IPS DF 4.7 (cell line): ENCODE measurements at regions not wholly inside any gene's neighbourhood (a gene's known extent, or its start where the extent isn't known, plus 50 kb on each side); places are given as distances from the start of the nearest gene placed in this dataset.

Experiments
- DNase-seq: peaks from one replicate; pipeline ENCODE4 v3.0.0-alpha.2; 2013; ENCODE audit warnings: low spot score; ENCODE audit errors: extremely low read depth

DNA sequence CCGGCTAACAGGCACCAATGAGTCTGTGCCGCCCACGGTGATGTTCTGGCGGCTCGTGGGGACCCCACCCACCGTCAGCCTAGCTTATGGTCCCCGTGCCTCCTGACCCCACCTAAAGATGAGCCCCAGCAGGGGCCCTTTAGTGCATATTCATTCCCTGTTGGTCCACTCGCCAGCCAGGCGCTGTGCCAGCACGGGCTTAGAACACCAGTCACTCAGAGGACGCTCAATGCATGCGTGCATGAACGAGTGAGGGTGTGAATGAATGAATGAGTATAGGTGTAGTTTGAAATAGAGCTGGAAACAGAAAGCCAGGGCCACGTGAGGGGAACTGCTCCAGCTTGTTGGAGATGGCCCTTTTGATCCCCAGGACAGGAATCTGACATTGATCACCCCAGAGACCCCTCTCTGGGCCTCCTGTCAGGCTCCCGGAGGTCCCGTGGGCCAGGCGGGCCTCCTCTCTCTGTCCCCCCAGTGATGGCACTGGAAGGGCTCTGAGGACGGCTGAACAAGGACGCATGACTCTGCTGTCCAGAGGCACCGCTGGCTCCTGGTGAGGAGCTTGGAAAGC, 193.9 kb upstream of the C14orf180 start:
- DNase-seq: no peak

DNA sequence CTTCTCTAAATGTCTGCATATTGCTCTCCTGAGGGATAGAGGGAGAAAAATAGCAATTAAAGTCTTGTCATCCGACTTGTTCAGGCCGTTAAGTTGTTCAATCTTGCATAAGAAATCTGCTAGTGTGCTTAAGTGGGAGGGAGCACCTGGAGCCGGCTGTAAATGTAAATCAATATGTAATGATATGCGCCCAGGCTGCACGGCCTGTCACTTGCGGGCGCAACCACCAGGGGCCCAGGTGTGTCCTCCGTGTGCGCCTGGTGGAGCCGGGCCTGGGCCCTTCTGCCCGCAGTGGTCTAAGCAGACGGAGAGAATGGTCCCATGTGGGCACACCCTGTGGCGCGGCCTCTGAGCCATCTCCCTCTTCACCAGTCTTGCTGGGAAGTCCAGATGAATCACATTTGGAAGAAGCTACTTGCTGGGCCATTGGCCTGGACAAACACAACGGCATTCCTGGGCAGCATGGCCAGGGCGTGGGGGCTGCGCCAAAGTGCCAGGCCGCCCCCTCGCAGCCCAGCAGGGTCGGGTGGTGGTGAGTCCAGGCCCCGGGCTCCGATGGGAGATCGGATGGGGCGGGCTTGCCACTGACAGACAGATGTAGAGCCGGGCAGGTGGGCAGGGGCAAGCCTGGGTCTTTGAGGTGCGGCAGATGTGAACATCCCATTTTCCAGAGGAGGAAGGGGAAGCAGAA, 193.3 kb upstream of the C14orf180 start:
- no peak for DNase-seq

DNA sequence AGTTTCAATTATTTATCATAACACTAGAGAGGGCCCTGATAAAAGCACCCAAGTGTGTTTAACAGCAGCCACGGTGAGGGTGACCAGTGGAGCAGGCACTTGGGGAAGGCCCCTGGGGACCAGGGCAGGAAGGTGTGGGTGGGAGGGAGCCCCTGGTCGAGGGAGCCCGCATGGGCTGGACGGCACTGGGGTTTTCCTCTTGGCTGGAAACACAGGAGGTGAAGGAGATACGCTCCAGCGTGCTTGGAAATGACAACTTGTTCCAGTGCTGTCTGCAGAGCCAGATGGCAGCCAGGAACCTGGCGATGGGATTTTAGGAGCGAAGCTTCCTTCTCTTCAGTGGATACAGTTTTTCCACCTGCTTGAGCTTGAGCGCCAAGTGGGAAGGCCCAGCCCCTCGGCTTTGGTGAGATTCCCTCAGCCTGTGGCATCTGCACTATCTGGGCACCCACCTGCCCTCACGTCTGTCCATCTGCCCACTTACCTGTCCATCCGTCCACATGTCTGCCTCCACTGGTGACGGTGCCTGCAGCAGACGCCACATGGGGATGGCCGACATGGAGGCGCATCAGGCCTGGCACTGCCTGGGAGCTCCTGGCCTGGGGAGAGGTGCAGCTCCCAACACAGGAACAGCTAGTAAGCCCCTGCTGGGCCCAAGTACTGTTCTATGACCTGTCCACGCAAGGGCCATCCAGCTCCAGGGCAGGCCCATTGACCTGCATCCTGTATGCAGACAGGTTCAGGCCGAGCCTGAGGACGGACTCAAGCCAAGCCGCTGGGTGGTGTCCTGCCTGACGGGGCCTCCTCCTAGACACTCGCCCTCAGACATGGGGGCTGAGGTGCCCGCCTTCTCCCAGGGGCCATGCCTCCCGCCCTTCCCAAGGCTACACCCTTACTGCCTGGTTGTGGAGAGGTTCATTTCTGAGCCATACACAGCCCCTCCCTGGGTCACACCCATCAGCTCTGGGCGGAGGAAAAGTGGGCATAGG, 192.2 kb upstream of the C14orf180 start:
- DNase-seq: no peak

DNA sequence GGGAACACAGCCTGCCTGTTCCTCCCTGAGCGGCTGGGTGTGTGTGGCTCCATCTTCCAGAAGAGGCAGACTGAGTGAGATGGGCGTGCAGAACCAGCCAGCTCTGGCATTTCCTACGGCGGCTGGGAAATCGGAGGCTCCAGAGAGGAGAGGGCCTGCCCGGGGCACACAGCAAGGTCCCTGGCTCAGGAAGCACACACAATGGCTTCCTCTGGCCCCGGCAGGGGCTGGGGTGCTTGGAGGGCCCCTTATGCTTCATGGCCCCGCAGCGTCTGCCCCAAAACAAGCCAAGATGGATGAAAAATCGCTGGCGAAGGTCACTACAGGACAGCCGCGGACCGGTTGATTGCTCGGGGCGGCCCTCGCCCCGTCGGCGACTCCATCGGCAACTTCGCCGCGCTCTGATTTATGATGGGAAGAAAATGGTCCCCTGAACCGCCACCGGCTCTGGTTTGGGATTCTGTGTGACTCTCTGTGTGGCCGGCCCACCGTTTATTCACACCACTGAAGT, 191.5 kb upstream of the C14orf180 start:
- no peak for DNase-seq

DNA sequence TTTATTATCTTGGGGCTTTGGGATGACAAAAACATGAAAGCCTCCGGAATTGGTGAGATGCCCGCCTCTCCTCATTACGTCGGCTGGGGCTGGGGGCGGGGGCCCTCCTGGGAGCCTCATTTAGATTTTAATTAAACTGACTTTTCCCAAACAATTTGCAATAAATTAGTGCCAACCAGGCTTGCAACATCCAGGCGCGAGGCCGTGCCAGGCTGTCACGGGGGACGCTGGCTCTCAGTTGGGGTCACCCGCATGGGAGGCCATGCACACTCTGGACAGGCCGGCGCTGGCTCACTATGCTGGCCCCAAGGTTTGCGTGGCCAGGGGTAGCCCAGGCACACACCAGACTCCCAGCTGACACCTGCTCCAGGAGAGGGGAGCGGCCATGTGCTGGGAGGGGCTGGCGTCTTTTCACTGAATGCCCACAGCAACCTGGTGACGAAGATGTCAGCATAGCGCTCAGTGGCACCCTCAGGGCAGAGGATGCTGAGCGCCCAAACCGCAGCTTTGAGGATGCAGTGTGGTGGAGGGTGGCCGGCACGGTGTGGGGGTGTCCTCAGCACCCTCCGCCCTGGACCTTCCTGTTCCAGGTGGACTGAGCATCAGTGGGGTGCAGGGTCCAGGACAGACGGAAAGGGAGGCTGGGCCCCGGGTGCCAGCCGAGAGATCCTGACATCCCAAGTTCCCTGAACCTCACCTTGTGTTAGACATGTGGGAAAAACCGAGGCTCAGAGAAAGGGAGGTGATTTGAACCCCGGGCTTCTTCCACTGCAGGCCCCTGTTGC, 190.8 kb upstream of the C14orf180 start:
- no peak for DNase-seq

DNA sequence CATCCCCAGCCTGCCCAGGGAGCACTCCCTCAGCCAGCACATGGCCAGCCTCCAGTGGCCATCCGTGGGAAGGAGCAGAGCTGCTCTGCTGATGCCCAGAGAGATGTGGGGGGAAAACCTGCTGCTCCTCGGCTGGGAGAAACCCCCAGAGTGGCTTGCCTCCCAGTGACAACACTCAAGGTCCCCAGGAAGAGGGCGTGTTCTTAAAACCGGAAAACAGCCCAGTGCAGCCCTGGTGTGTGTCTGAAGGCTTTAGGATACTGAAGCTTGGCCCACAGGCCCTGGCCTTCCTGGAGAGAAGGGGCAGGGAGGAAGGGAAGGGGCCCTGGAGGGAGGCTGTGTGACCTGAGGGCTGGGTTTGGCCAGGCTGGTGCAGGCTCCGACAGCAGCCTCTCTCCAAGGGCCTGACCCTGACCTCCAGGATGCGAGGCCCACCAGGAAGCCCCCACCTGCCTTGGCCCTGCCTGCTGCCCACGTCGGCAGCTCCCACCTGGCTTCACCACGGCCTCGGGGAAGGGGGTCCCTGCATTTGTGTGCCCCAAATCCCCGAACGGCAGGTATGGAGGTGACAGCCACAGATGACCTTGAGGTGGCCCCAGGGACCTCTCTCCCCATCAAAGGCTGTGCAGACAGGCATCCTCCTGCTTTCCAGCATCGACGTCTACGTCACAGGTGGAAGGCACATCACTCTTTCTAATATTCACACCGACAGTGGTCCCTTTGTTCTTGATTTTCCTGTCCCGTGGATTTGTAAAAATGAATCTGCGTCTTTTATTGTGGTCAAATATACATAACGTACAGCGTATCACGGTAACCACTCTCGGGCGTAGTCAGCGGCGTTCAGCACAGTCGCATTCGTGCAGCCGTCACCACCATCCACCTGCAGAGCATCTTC, 190.0 kb upstream of the C14orf180 start:
- no peak for DNase-seq

DNA sequence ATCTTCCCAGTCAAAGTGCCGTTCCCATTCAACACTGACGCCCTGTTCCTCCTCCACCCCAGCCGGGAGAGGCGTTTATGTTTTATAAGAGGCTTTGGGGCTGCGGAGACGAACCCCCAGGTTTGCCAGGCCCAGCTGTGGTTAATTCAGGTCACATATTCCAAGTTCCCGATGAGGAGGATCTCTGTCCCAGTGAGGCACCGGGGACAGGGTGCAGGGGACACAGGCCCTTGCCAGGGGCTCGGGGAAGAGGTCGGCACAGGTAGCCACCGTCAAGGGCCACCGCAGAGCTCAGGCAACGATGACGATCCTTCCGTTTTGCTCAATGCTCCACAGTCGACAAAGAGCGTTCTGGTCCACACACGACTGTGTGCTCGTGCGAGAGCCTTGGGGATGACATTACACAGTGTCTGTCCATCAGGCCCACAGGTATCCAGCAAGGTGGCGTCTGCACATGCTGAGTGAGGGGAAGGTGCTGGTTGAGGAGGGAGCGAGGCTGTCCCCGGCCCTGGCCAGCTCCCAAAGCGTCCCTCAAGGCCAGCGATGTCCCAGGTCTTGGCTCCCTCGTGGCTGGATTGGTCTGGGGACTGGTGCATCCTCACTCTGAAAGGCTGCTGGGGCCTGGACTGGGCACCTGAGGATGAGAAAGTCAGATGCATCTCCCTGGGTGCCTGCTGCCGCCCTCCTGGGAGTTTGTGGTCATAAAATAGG, 189.2 kb upstream of the C14orf180 start:
- no peak for DNase-seq

DNA sequence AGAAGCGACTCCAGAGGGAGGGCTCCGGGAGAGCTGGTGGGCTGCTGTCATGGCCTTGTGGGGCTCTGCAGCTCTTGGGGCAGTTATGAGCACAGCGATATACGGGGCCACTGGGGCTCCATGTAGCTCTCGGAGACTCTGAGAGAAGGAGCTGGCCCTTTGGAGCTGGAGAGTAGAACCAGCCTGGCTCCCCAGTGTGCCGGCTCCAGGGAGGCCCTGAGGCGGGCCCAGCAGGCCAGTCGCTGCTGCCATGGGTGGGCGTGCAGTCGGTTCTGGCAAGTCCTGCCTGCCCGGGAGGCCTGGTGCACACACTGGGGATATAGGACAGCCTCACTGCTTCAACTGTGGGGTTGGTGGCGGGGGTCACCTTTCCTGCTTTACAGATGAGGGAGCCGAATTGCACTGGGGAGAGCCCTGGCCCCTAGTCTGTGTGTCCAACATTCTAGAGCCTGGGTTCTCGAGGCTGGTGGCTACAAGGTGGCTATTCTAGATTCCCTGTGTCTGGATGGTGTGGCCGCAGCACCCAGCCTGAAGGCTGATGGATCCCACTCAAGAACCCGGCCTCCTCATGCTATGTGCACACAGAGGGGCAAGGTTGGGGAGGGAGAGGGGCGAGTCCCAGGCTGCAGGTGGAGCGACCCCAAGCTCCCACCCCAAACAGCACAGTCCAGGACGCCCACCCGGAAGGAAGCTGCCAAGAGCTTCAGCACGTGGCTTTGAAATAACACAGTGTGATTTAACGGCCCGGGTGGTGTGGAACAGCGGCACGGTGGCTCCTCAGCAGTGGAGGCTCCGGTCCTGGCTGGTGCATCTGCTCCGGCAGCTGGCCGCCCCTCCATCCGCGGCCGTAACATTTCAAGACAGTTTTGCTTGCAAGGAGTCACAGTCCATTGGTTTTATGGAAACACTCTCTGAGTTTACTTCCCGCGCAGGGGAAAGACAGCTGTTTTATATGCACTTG, 188.3 kb upstream of the C14orf180 start:
- no peak for DNase-seq

DNA sequence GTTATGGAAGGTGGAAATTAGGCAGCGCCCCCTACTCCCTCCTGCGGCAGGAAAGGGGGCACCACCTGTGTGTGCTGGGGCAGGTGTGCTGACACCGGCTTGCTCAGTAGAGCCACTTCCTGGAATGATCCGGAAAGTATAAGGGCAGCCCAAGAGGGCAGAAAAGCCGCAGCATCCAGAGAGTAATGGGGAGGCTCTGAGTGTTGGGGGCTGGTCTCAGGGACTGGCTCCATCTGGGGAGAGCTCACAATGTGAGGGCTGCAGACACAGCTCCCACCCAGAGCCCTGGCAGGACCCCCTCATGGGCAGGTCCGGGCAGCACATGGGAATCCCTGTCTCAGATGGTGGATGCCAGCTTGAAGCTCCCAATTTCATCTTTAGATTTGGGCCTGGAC, 187.6 kb upstream of the C14orf180 start:
- no peak for DNase-seq

DNA sequence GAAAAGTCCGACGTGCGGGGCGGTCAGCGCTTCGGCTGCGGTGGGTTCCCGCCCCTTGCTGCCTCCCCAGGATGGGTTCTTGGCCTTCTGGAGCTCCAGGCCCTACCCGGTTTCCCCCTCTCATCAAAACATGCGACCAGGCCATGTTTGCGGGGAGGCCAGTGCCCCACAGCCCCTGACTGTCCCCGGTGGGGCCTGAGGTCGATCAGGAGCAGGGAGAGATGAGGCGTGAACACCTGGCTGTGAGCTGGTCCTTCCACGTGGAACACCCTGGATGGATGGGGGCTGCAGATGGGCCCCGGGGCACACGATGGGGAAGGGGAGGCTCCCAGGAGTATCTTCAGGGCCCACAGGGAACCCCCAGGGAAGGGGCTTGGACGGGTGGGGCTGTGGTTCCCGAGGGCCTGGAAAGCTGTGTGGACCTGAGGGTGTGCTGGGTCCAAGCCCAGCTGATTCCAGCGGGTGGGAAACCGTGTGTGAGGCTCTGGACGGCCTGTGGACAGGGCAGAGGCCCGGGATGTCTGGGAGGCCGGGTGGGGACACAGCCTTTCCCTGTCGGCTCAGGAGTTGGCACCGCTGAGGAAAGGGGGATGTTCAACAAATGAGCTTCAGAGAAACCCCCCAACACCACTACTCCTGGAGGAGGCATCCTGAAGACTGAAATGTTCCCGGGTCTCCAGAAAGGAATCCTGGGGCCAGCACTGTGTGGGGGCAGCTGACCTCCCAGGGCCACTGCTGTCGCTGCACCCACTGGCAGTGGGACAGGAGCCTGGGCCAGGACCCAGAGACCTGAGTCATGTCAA, 187.0 kb upstream of the C14orf180 start:
- DNase-seq: no peak

DNA sequence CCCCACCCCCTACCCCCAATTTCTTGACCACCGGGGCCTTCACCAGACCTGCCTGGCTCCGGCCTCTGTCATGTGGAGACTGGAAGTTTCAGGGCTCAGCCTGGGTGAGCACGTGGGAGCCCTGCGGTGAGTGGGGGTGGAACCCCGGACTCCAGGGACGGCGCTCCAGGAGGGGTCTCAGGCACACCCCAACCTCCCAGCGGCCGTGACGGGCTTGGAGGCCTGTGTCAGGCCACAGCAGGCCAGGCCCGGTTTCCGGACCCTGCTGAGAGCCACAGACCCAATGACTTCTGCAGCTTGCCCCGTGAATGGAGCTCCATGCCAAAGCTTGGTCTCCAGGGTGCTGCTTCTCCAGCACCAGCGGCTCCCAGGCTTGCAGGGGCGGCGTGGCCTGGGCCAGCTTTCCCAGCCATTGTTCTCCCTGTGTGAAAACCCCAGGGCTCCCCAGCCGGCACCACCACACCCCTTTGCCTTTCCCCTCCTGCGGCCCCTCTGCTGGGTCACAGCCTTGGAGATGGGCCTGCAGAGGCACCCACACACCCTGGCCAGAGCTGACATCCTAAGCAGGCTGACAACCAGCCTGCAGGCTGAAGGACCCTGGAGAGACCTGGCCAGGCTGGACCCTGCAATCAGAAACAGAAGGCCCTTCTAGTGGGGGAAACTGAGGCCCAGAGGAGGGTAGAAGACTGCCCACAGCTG, 186.2 kb upstream of the C14orf180 start:
- no peak for DNase-seq

DNA sequence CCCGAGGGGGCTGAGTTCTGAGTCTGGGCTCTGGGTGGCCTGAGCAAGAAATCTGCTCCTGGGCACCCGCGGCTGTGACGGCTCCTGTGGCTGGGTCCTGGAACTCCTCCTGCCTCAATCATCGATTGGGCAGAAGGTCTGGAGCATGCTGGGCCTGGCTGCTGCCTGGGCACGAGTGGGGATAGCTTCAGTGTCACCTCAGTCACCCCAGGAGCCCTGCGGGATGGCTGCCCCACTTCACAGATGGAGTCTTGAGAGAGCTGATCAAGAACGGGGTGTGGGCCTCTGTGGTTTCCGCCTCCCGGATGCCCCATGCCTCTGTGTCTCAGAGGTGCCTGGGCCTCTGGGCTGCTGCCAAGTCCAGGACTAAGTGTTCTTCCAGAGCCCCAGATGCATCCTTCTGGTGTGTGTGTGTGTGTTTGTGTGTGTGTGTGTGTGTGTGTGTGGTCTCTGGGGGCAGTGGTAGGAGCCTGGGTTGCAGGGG, 185.6 kb upstream of the C14orf180 start:
- DNase-seq: no peak

DNA sequence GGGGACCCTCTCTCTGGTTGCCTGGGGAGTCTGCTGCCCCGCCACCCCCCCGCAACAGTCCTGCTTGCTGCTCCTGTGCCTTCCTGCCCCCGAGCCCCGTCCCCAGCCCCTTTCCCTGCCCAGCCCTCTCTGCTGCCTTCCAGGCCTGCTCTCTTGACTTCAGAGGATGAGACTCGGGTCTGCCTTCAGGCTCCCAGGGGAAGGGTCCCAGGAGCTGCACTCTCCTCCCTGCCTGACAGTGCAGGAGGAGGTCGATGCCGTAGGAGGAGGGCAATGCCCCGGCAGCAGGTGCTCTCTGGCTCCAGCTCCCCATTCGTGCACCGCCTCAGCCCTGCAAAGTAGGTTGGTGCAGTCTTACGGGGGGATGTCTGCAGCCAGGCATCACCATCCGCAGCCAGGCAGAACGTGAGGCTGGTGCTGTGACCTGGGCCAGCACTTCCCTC, 185.1 kb upstream of the C14orf180 start:
- no peak for DNase-seq

DNA sequence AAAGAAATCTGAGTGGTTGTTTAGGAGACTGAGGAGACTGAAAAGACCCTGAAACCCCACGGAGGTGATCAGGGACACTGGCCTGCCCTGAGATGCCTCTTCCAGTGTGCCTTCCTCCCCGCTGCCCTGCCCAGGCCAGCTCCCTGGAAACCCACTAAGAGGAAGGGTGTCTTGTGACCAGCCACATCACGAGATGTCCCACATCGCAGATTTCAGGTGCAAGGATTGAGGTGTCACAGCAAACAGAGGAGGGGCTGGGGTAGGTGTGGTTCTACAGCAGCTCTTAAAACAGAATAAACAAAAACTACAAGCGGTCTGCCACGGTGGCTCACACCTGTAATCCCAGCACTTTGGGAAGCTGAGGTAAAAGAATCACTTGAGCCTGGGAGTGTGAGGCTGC, 184.3 kb upstream of the C14orf180 start:
- no peak for DNase-seq

DNA sequence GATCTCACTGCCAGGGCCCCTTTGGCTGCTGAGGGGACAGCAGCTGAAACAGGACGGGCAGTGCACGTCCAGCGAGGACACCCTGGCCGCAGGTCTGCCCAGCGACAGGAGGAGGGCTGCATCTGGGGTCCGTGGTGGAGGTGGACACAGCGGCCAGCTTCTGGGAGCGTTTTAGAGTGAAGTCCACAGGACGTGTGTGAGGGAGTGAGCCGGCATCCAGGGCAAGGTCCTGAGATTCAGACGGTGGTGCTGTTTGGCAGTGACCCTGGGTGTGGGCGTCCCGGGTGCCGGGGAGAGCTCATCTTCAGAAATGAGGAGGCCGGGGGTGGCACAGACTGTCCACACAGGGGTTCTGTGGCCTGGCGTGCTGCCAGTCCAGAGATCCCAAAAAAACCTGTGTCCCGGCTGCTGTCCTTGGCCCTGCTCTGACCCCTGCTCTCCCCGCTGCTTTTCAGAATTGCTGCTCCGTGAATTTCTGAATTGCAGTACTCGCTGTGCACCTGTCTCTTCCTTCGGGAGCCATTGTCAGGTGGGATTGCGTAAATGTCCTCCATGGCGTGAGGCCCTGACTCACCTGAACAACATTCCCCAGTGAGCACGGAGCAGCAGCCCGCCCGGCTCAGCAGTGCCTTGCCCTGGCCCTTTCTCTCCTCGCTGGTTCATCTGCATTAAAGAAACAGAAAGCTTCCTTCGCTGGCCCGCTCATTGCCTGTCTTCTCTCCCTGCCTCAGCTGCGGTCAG, 183.5 kb upstream of the C14orf180 start:
- no peak for DNase-seq
